ENCODE measurements at regions not wholly inside any gene's neighbourhood (a gene's known extent, or its start where the extent isn't known, plus 50 kb on each side); places are given as distances from the start of the nearest gene placed in this dataset.

GRCh38 chr10:80986596-80986995 is 448.9 kb downstream of the SH2D4B start:
- no peak for TF ChIP-seq CTCF (IDR thresholded peaks at IDR 0.05)

GRCh38 chr10:80988755-80989154 is 451.1 kb downstream of the SH2D4B start:
- no peak for TF ChIP-seq CTCF (IDR thresholded peaks at IDR 0.05)

- no peak for TF ChIP-seq CTCF (IDR thresholded peaks at IDR 0.05)
Observed at GRCh38 chr10:80996615-80997193, 459.0 kb downstream of the SH2D4B start.

- TF ChIP-seq CTCF (IDR thresholded peaks at IDR 0.05) = no peak
Observed at GRCh38 chr10:81000781-81001180, 463.1 kb downstream of the SH2D4B start.

- no peak for TF ChIP-seq CTCF (IDR thresholded peaks at IDR 0.05)
Observed at GRCh38 chr10:81002382-81002781, 464.7 kb downstream of the SH2D4B start.

GRCh38 chr10:81007872-81008271 is 470.2 kb downstream of the SH2D4B start:
- no peak for TF ChIP-seq CTCF (IDR thresholded peaks at IDR 0.05)

- TF ChIP-seq CTCF (IDR thresholded peaks at IDR 0.05) = no peak
Observed at GRCh38 chr10:81008726-81009125, 471.0 kb downstream of the SH2D4B start.

- no peak for TF ChIP-seq CTCF (IDR thresholded peaks at IDR 0.05)
Observed at GRCh38 chr10:81009296-81009695, 471.6 kb downstream of the SH2D4B start.

All from LNCAP (cell line).